PC-9 (cell line): ENCODE measurements at regions not wholly inside any gene's neighbourhood (a gene's known extent, or its start where the extent isn't known, plus 50 kb on each side); places are given as distances from the start of the nearest gene placed in this dataset.

Experiments
- CTCF ChIP-seq: fragments of 200-600 bp; sonication (generic); conservative IDR thresholded peaks from 2 replicates; pipeline ENCODE4 v1.6.1; 2017; ENCODE audit warnings: mixed run types, antibody characterized with exemption, mild to moderate bottlenecking, moderate library complexity
- EZH2 ChIP-seq: fragments of 200-600 bp; sonication (generic); IDR thresholded peaks from 2 replicates; pipeline ENCODE4 v1.8.0; 2017; ENCODE audit warnings: antibody characterized with exemption, low read depth

GRCh38 chr6:168385037-168385759 is 55.8 kb upstream of the SMOC2 start:
- no peak for TF ChIP-seq CTCF
- no peak for TF ChIP-seq EZH2
